GM12874 (cell line): ENCODE measurements at regions not wholly inside any gene's neighbourhood (a gene's known extent, or its start where the extent isn't known, plus 50 kb on each side); places are given as distances from the start of the nearest gene placed in this dataset.
A peak's percentile ranks its signal among the peaks of the same experiment; 100 is the strongest.

Experiments
- CTCF ChIP-seq: IDR thresholded peaks from 2 replicates; pipeline ENCODE4 v1.5.1; 2011; ENCODE audit warnings: low read depth, mild to moderate bottlenecking, control low read depth, low read length, moderate library complexity; ENCODE audit not compliant: insufficient read depth

GRCh38 chr1:189675712-189676244 lies 801.9 kb downstream of the BRINP3 start:
- TF ChIP-seq CTCF, result no peak

GRCh38 chr1:189678779-189679178 lies 798.9 kb downstream of the BRINP3 start:
- peak; percentile 17; the same call in 1 of the 2 replicates for TF ChIP-seq CTCF

GRCh38 chr1:189681252-189681919 lies 796.3 kb downstream of the BRINP3 start:
- no peak for TF ChIP-seq CTCF

GRCh38 chr1:189682591-189682990 lies 795.1 kb downstream of the BRINP3 start:
- TF ChIP-seq CTCF, result no peak

- no peak for TF ChIP-seq CTCF
Measured at GRCh38 chr1:189686288-189686687, 791.4 kb downstream of the BRINP3 start.

- TF ChIP-seq CTCF, result no peak
Measured at GRCh38 chr1:189693140-189693539, 784.5 kb downstream of the BRINP3 start.

- TF ChIP-seq CTCF, result no peak
Measured at GRCh38 chr1:189696297-189696696, 781.4 kb downstream of the BRINP3 start.

- no peak for TF ChIP-seq CTCF
Measured at GRCh38 chr1:189697113-189697512, 780.6 kb downstream of the BRINP3 start.
